Keratinocyte (primary cell): ENCODE measurements at regions not wholly inside any gene's neighbourhood (a gene's known extent, or its start where the extent isn't known, plus 50 kb on each side); places are given as distances from the start of the nearest gene placed in this dataset.

ENCODE experiments used
- CTCF ChIP-seq, 3 experiments: IDR thresholded peaks in 1 of 3; conservative IDR thresholded peaks in 1 of 3; optimal IDR thresholded peaks in 1 of 3; 2 replicates in 2 of 3; 3 replicates in 1 of 3; pipeline versions ENCODE3 to v1.5.1; 2011; ENCODE audit warnings: low read length in 3 of 3, mild to moderate bottlenecking in 3 of 3, moderate library complexity in 2 of 3, control low read depth in 1 of 3, inconsistent platforms in 1 of 3; ENCODE audit not compliant: insufficient read depth in 2 of 3; ENCODE audit errors: extremely low read depth in 1 of 3
- EZH2 ChIP-seq: IDR thresholded peaks from one replicate; pipeline ENCODE4 v1.6.1; 2012; ENCODE audit warnings: inconsistent platforms, mild to moderate bottlenecking, low read length, moderate library complexity

GRCh38 chr1:195550071-195550862, 1058.0 kb downstream of the KCNT2 start:
- TF ChIP-seq CTCF (optimal IDR thresholded peaks at IDR 0.05 in 1 of 3, IDR thresholded peaks at IDR 0.05 in 1 of 3, conservative IDR thresholded peaks at IDR 0.05 in 1 of 3; ENCODE audit: extremely low read depth in 1 of 3, insufficient read depth in 2 of 3, low read length in 3 of 3) (no peak), EZH2 (no peak)
